Ovary (tissue), 7 donors: ENCODE measurements at regions not wholly inside any gene's neighbourhood (a gene's known extent, or its start where the extent isn't known, plus 50 kb on each side); places are given as distances from the start of the nearest gene placed in this dataset.

ENCODE experiments used
- DNase-seq, 5 donors: peaks; one replicate each; pipeline ENCODE4 v3.0.0-alpha.2; 2019 to 2020
- H3K27ac ChIP-seq, 2 donors: fragments of 200-600 bp; one replicate each; pipeline versions ENCODE4 v1.5.1 to v1.8.0; 2019 to 2022
- H3K27me3 ChIP-seq: fragments of 200-600 bp; one replicate; pipeline ENCODE4 v1.8.0; 2022
- H3K36me3 ChIP-seq: fragments of 200-600 bp; sonication (generic); one replicate; pipeline ENCODE4 v1.5.1; 2019
- H3K4me1 ChIP-seq: one replicate; pipeline ENCODE4 v1.8.1; 2013; ENCODE audit warnings: mild to moderate bottlenecking, moderate library complexity; ENCODE audit not compliant: insufficient read depth
- H3K4me3 ChIP-seq: fragments of 200-600 bp; sonication (generic); one replicate; pipeline ENCODE4 v1.5.1; 2017
- H3K9me3 ChIP-seq, 2 donors: fragments of 200-600 bp in 1 of 2; sonication (generic) in 1 of 2; one replicate each; pipeline versions ENCODE4 v1.5.1 to v1.8.1; 2013 to 2019; ENCODE audit warnings: mild to moderate bottlenecking in 1 of 2, moderate library complexity in 1 of 2
- CTCF ChIP-seq, 3 donors: fragments of 450-650 bp in 2 of 3; fragments of 200-600 bp in 1 of 3; IDR thresholded peaks; one replicate each; pipeline versions ENCODE4 v1.5.1 to v1.8.0; 2016 to 2022; ENCODE audit warnings: antibody characterized with exemption in 3 of 3, mild to moderate bottlenecking in 1 of 3
- EP300 ChIP-seq: sonication (generic); formaldehyde crosslinking; IDR thresholded peaks from one replicate; pipeline ENCODE4 v1.6.1; 2017; ENCODE audit warnings: antibody characterized with exemption
- POLR2A ChIP-seq: fragments of 450-650 bp; IDR thresholded peaks from one replicate; pipeline ENCODE4 v1.6.1; 2017; ENCODE audit warnings: antibody characterized with exemption, mild to moderate bottlenecking, moderate library complexity
- WGBS, 3 donors: extraction: QIAGEN DNeasy Blood & Tissue Kit in 1 of 3; methylation state at CpG; one replicate each; pipeline versions ENCODE4 v1.1.5 to v1.1.7; 2013 to 2017; 5-methylcytosine and 5-hydroxymethylcytosine counted together
- intact Hi-C, 4 donors: fragments of 100-400 bp; cut with DNase I; formaldehyde crosslinking; loops; one replicate each; pipeline versions ENCODE4 v1.11.0 to v1.15.1; 2022 to 2023
- donor health status: DM: no; HTN: no; CAD: no; lungs with moderate emphysema.
- donor health status: DM: no; HTN: no; CAD: no.
- donor health status: Bipolar disorder and iron deficiency.
- donor health status: DM: no; HTN: no; CAD: no.
- donor health status: DM: yes; HTN: yes; CAD: no.

DNA sequence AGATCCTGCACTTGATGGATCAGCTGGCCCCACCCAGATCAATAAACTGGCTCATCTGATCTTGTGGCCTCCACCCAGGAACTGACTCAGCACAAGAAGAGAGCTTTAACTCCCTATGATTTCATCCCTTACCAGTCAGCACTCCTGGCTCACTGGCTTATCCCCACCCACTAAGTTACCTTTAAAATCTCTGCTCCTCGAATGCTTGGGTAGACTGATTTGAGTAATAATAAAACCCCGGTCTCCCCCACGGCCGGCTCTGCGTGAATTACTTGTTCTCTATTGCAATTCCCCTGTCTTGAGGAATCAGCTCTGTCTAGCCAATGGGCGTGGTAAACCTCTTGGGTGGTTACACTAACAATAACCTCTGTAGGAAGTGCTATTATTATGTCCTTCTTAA, 83.7 kb downstream of the MBL2 start:
- no peak for DNase-seq
- WGBS, 3 donors = 84 to 92% (median 87%) methylated on average over 6 of the region's 6 CpGs

DNA sequence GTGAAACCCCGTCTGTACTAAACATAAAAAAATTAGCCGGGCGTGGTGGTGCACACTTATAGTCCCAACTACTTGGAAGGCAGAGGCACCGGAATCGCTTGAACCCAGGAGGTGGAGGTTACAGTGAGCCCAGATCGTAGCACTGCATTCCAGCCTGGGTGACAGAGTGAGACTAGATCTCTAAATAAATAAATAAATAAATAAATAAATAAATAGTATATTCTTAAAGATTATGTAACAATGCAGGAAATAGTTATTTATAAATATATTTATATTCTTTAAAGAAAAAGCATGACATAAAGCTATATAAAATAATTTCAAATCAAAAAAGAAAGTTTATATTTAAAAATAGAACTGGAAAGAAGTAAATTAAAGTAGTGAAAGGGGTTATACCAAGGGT, 76.4 kb downstream of the MBL2 start:
- TF ChIP-seq POLR2A (no peak), CTCF (IDR thresholded peaks at IDR 0.05) (no peak), EP300 (no peak)
- WGBS, 3 donors = 91 to 94% (median 93%) methylated on average over 6 of the region's 6 CpGs

More for the DNA sequence above, 83.7 kb downstream of the MBL2 start:
- Histone ChIP-seq H3K4me3 (no peak overlapping the region), H3K9me3 (no peaks in the 10 kb centered on the region), H3K4me1 (no peaks in the 10 kb centered on the region), H3K36me3 (no peaks in the 10 kb centered on the region), H3K27me3 (no peaks in the 10 kb centered on the region), H3K27ac (no peak overlapping the region)
- TF ChIP-seq EP300 = no peak
- intact Hi-C loops = no loop called here

GRCh38 chr10:52701647-52702046, 70.9 kb downstream of the MBL2 start:
- TF ChIP-seq POLR2A (no peak), CTCF (IDR thresholded peaks at IDR 0.05) (no peak), EP300 (no peak)
- H3K27me3 ChIP-seq = no peaks in the 10 kb centered on the region
- H3K27ac ChIP-seq = no peak overlapping the region
- H3K4me1 ChIP-seq = no peaks in the 10 kb centered on the region
- no peaks in the 10 kb centered on the region for H3K36me3 ChIP-seq
- no peaks in the 10 kb centered on the region for H3K9me3 ChIP-seq
- no peak for DNase-seq
- intact Hi-C loops = no loop called here
- WGBS, 3 donors = 8 to 29% (median 9%) methylated on average over 2 of the region's 2 CpGs
- H3K4me3 ChIP-seq = no peak overlapping the region

More for the DNA sequence above, 76.4 kb downstream of the MBL2 start:
- no peak for DNase-seq
- Histone ChIP-seq H3K4me3 (no peak overlapping the region), H3K27ac (no peak overlapping the region), H3K27me3 (no peaks in the 10 kb centered on the region), H3K36me3 (no peaks in the 10 kb centered on the region), H3K9me3 (no peaks in the 10 kb centered on the region), H3K4me1 (no peaks in the 10 kb centered on the region)
- intact Hi-C loops = no loop called here

DNA sequence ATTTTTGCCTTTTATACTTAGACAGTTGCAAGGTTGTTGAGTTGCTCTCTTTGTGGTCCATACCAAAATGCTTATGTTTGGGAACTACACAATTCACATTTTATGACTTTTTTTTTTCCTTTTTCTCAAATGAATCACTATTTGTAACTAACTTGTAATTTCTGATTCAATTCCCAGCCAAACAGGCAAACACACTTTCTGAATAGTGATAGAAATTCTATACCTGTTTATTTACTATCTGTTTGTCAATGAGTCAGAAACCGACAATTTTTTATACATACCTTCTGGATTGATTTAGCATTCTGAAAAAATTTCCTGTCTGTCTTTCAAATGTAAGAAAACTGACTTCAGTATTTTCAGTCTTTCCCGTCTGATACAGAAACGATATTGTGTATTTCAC, 69.1 kb downstream of the MBL2 start:
- DNase-seq = no peak
- no peaks in the 10 kb centered on the region for H3K4me1 ChIP-seq
- no peak overlapping the region for H3K27ac ChIP-seq
- no peak overlapping the region for H3K4me3 ChIP-seq
- intact Hi-C loops = no loop called here
- no peaks in the 10 kb centered on the region for H3K9me3 ChIP-seq
- H3K36me3 ChIP-seq = no peaks in the 10 kb centered on the region
- WGBS, 3 donors = 62 to 76% (median 65%) methylated on average over 3 of the region's 3 CpGs
- no peaks in the 10 kb centered on the region for H3K27me3 ChIP-seq
- TF ChIP-seq CTCF (IDR thresholded peaks at IDR 0.05) (no peak), POLR2A (no peak), EP300 (no peak)

DNA sequence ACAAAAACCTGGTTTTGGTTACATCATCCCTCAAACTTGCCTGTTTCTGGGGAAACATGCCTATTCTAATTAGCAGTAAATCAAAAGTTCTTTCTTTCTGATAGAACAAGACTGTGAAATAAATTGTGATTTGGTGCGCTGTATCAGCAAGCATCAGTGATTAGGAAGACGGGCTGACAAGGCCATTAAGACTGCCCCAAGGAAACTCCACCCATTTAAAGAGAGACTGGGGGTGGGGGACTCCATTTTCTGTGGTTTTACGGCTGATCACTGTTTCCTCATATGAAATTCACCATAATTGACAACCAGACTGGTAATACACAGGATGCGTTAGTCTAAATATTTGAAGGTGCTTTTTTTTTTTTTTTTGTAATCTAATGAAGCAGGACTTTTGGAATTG, 68.7 kb downstream of the MBL2 start:
- Histone ChIP-seq H3K9me3 (no peaks in the 10 kb centered on the region), H3K27me3 (no peaks in the 10 kb centered on the region), H3K4me1 (no peaks in the 10 kb centered on the region), H3K36me3 (no peaks in the 10 kb centered on the region), H3K4me3 (no peak overlapping the region), H3K27ac (no peak overlapping the region)
- intact Hi-C loops = no loop called here
- TF ChIP-seq CTCF (IDR thresholded peaks at IDR 0.05) (no peak), POLR2A (no peak), EP300 (no peak)
- DNase-seq = no peak
- 48 to 54% (median 53%) methylated on average over 4 of the region's 4 CpGs for WGBS, 3 donors
